ENCODE measurements at regions not wholly inside any gene's neighbourhood (a gene's known extent, or its start where the extent isn't known, plus 50 kb on each side); places are given as distances from the start of the nearest gene placed in this dataset.

GRCh38 chr13:58298556-58299135, 667.1 kb downstream of the PCDH17 start:
- TF ChIP-seq CTCF (IDR thresholded peaks at IDR 0.05; ENCODE audit: insufficient read depth, low read length) (no peak), SPI1 (IDR thresholded peaks at IDR 0.05; ENCODE audit: borderline replicate concordance, low read depth) (no peak)

All from HL-60 (cell line).